AML-193 (cell line): ENCODE measurements at regions not wholly inside any gene's neighbourhood (a gene's known extent, or its start where the extent isn't known, plus 50 kb on each side); places are given as distances from the start of the nearest gene placed in this dataset.
A peak's percentile ranks its signal among the peaks of the same experiment; 100 is the strongest.

ENCODE experiments used
- DNase-seq, 2 experiments: peaks; one replicate each; lab custom pipeline; 2025; lab: John Stamatoyannopoulos, UW

- no peak for DNase-seq
These were observed 208.2 kb upstream of the INHBA start for GRCh38 chr7:41910940-41911600.

GRCh38 chr7:41907444-41907843 is 204.6 kb upstream of the INHBA start:
- DNase-seq = no peak

GRCh38 chr7:41900532-41900931 is 197.6 kb upstream of the INHBA start:
- DNase-seq = no peak

GRCh38 chr7:41899823-41900433 is 197.0 kb upstream of the INHBA start:
- no peak for DNase-seq

- DNase-seq = no peak
These were observed 190.8 kb upstream of the INHBA start for GRCh38 chr7:41893656-41894055.

- DNase-seq = no peak
These were observed 189.6 kb upstream of the INHBA start for GRCh38 chr7:41892356-41893100.

- no peak for DNase-seq
These were observed 189.1 kb upstream of the INHBA start for GRCh38 chr7:41891950-41892349.

GRCh38 chr7:41890631-41891274 is 187.9 kb upstream of the INHBA start:
- no peak for DNase-seq

GRCh38 chr7:41889472-41889871 is 186.6 kb upstream of the INHBA start:
- no peak for DNase-seq

GRCh38 chr7:41889040-41889439 is 186.2 kb upstream of the INHBA start:
- no peak for DNase-seq

GRCh38 chr7:41887416-41887815 is 184.5 kb upstream of the INHBA start:
- peak; percentile 15 to 47 for DNase-seq

GRCh38 chr7:41886901-41887311 is 184.0 kb upstream of the INHBA start:
- DNase-seq = no peak

GRCh38 chr7:41886262-41886900 is 183.5 kb upstream of the INHBA start:
- DNase-seq = no peak

- no peak for DNase-seq
These were observed 182.9 kb upstream of the INHBA start for GRCh38 chr7:41885748-41886147.

GRCh38 chr7:41885078-41885477 is 182.2 kb upstream of the INHBA start:
- DNase-seq = no peak

GRCh38 chr7:41882745-41883420 is 180.0 kb upstream of the INHBA start:
- DNase-seq = no peak

GRCh38 chr7:41882256-41882655 is 179.4 kb upstream of the INHBA start:
- no peak for DNase-seq

GRCh38 chr7:41881331-41882130 is 178.6 kb upstream of the INHBA start:
- DNase-seq = peak; percentile 97 to 98

- peak; percentile 38 to 48 for DNase-seq
These were observed 177.2 kb upstream of the INHBA start for GRCh38 chr7:41880107-41880506.

- no peak for DNase-seq
These were observed 176.5 kb upstream of the INHBA start for GRCh38 chr7:41879403-41879802.
